HCT116 (cell line): ENCODE measurements at regions not wholly inside any gene's neighbourhood (a gene's known extent, or its start where the extent isn't known, plus 50 kb on each side); places are given as distances from the start of the nearest gene placed in this dataset.

Experiments used
- ATAC-seq: fragments of 200-7000 bp; cut with Tn5 transposase; 2 replicates; pipeline ENCODE4 v1.9.1; 2020; ENCODE audit warnings: mild to moderate bottlenecking, moderate library complexity
- BruUV-seq: library from RNA; stranded (reverse); fragments of 400-500 nt; replicated peaks from 2 replicates; lab custom pipeline; 2021; lab: Mats Ljungman, UMichigan
- CTCF ChIA-PET: fragments of 300-600 bp; sonication (Branson Sonifier 250); formaldehyde crosslinking; loops from one replicate; lab custom pipeline; 2021; ENCODE audit warnings: antibody characterized with exemption; lab: Charles Lee
- POLR2A ChIA-PET: fragments of 300-600, 350-600 bp; sonication (Branson Sonifier 250); formaldehyde crosslinking; loops from one replicate; lab custom pipeline; 2021; ENCODE audit warnings: antibody characterized with exemption; lab: Charles Lee
- RAD21 ChIA-PET, 2 experiments: fragments of 300-600 bp; sonication (Branson Sonifier 250); formaldehyde crosslinking; loops; one replicate each; lab custom pipeline; 2023; ENCODE audit warnings: low total read pairs in 2 of 2; ENCODE audit not compliant: uncharacterized antibody in 2 of 2, unreplicated experiment in 2 of 2, low non-redundant PET in 1 of 2; lab: Charles Lee
- DNase-seq: peaks from one replicate; pipeline ENCODE4 v3.0.0-alpha.2; 2010; ENCODE audit warnings: low read depth, low spot score
- H2AFZ ChIP-seq: fragments of 200-600 bp; shearing (Covaris generic), sonication (generic); 2 replicates; pipeline ENCODE4 v1.6.1; 2017; ENCODE audit warnings: low read depth, mixed run types, mixed read lengths, antibody characterized with exemption, low read length; ENCODE audit not compliant: poor library complexity, severe bottlenecking
- H3K27ac ChIP-seq: 2 replicates; pipeline ENCODE4 v1.5.1; 2012; ENCODE audit warnings: low read depth, low read length
- H3K27me3 ChIP-seq: fragments of 200-600 bp; sonication (generic); 2 replicates; pipeline ENCODE4 v1.6.1; 2016; ENCODE audit warnings: mixed run types, low read length, mixed read lengths; ENCODE audit not compliant: insufficient read depth
- H3K36me3 ChIP-seq, 2 experiments: fragments of 200-500 bp in 1 of 2; fragments of 200-600 bp in 1 of 2; sonication (Bioruptor generic) in 1 of 2; sonication (generic) in 1 of 2; 2 replicates each; pipeline versions ENCODE4 v1.5.1 to v1.6.1; 2014 to 2016; ENCODE audit warnings: low read length in 2 of 2, inconsistent platforms in 1 of 2, mixed read lengths in 1 of 2, mixed run types in 1 of 2; ENCODE audit not compliant: insufficient read depth in 2 of 2, control insufficient read depth in 1 of 2
- H3K4me1 ChIP-seq, 2 experiments: fragments of 200-600 bp in 1 of 2; sonication (generic) in 1 of 2; 2 replicates each; pipeline versions ENCODE4 v1.5.1 to v1.6.1; 2012 to 2017; ENCODE audit warnings: low read length in 2 of 2, inconsistent platforms in 1 of 2, mild to moderate bottlenecking in 1 of 2, mixed read lengths in 1 of 2, mixed run types in 1 of 2, moderate library complexity in 1 of 2; ENCODE audit not compliant: insufficient read depth in 2 of 2, control insufficient read depth in 1 of 2
- H3K4me2 ChIP-seq: fragments of 200-600 bp; sonication (generic); 2 replicates; pipeline ENCODE4 v1.6.1; 2017; ENCODE audit warnings: mixed run types, low read length, mixed read lengths
- H3K4me3 ChIP-seq, 2 experiments: fragments of 200-600 bp in 1 of 2; sonication (generic) in 1 of 2; replicated peaks in 1 of 2; 2 replicates each; pipeline ENCODE4 v1.5.1; 2011 to 2016; ENCODE audit warnings: low read length in 2 of 2, control low read depth in 1 of 2, low read depth in 1 of 2, mild to moderate bottlenecking in 1 of 2, mixed read lengths in 1 of 2, mixed run types in 1 of 2
- H3K79me2 ChIP-seq: fragments of 200-600 bp; sonication (generic); 2 replicates; pipeline ENCODE4 v1.6.1; 2017; ENCODE audit warnings: mild to moderate bottlenecking, mixed run types, low read length, moderate library complexity, mixed read lengths; ENCODE audit not compliant: insufficient read depth
- H3K9ac ChIP-seq: fragments of 200-600 bp; sonication (generic); 2 replicates; pipeline ENCODE4 v1.6.1; 2016; ENCODE audit warnings: low read length, mixed read lengths
- H3K9me2 ChIP-seq: fragments of 200-600 bp; sonication (generic), shearing (Covaris generic); 2 replicates; pipeline ENCODE4 v1.6.1; 2017; ENCODE audit warnings: mixed run types, mild to moderate bottlenecking, moderate library complexity; ENCODE audit not compliant: insufficient read depth
- H3K9me3 ChIP-seq, 2 experiments: fragments of 200-500 bp in 1 of 2; fragments of 200-600 bp in 1 of 2; sonication (Bioruptor generic) in 1 of 2; sonication (generic) in 1 of 2; 2 replicates each; pipeline ENCODE4 v1.6.1; 2014 to 2017; ENCODE audit warnings: low read length in 2 of 2, mixed read lengths in 2 of 2, inconsistent platforms in 1 of 2, low read depth in 1 of 2, mild to moderate bottlenecking in 1 of 2, mixed run types in 1 of 2, moderate library complexity in 1 of 2; ENCODE audit not compliant: control insufficient read depth in 1 of 2, insufficient read depth in 1 of 2
- H4K20me1 ChIP-seq: fragments of 200-600 bp; sonication (generic), shearing (Covaris generic); 2 replicates; pipeline ENCODE4 v1.6.1; 2017; ENCODE audit warnings: mixed run types, mild to moderate bottlenecking, moderate library complexity; ENCODE audit not compliant: insufficient read depth
- CBX3 ChIP-seq: IDR thresholded peaks from 2 replicates; pipeline ENCODE4 v1.6.1; 2012; ENCODE audit warnings: low read depth
- CEBPB ChIP-seq: IDR thresholded peaks from 2 replicates; pipeline ENCODE4 v1.6.1; 2012; ENCODE audit warnings: low read depth
- EGR1 ChIP-seq: IDR thresholded peaks from 2 replicates; pipeline ENCODE4 v1.6.1; 2012; ENCODE audit warnings: low read depth
- ELF1 ChIP-seq: IDR thresholded peaks from 2 replicates; pipeline ENCODE4 v1.6.1; 2012; ENCODE audit warnings: low read depth, borderline replicate concordance
- EZH2 ChIP-seq: fragments of 200-600 bp; sonication (generic); IDR thresholded peaks from 2 replicates; pipeline ENCODE4 v1.6.1; 2017; ENCODE audit warnings: antibody characterized with exemption, mixed run types
- FOSL1 ChIP-seq: IDR thresholded peaks from 2 replicates; pipeline ENCODE4 v1.6.1; 2012; ENCODE audit warnings: low read depth
- JUND ChIP-seq: IDR thresholded peaks from 2 replicates; pipeline ENCODE4 v1.6.1; 2012
- POLR2AphosphoS5 ChIP-seq: IDR thresholded peaks from 2 replicates; pipeline ENCODE4 v1.6.1; 2011; ENCODE audit warnings: mild to moderate bottlenecking, low read depth, low read length, moderate library complexity
- RAD21 ChIP-seq: IDR thresholded peaks from 2 replicates; pipeline ENCODE4 v1.6.1; 2012; ENCODE audit warnings: low read depth, mild to moderate bottlenecking
- SIN3A ChIP-seq: IDR thresholded peaks from 2 replicates; pipeline ENCODE4 v1.6.1; 2012; ENCODE audit warnings: low read depth
- SP1 ChIP-seq: IDR thresholded peaks from 2 replicates; pipeline ENCODE4 v1.6.1; 2012; ENCODE audit warnings: low read depth
- SRF ChIP-seq: IDR thresholded peaks from 2 replicates; pipeline ENCODE4 v1.6.1; 2012; ENCODE audit warnings: low read depth
- ZFX ChIP-seq: fragments of 450-650 bp; IDR thresholded peaks from 2 replicates; pipeline ENCODE4 v1.6.1; 2017
- intact Hi-C: fragments of 100-400 bp; cut with micrococcal nuclease; formaldehyde crosslinking; loops from 2 replicates; pipeline ENCODE4 v1.10.0; 2022
- TF ChIP-seq, protein P1 (sequence below): IDR thresholded peaks from 2 replicates; pipeline ENCODE4 v1.6.1; 2012
- TF ChIP-seq, protein P2 (sequence below): IDR thresholded peaks from 2 replicates; pipeline ENCODE4 v1.6.1; 2012
- TF ChIP-seq, protein P3 (sequence below): IDR thresholded peaks from 2 replicates; pipeline ENCODE4 v1.6.1; 2012; ENCODE audit warnings: low read depth
- TF ChIP-seq, protein P4 (sequence below), 3 experiments: fragments of 200-600 bp in 1 of 3; sonication (generic) in 1 of 3; IDR thresholded peaks in 2 of 3; conservative IDR thresholded peaks in 1 of 3; 2 replicates each; pipeline ENCODE4 v1.5.1; 2012 to 2017; ENCODE audit warnings: low read depth in 2 of 3, low read length in 2 of 3, antibody characterized with exemption in 1 of 3, borderline replicate concordance in 1 of 3, control low read depth in 1 of 3, mild to moderate bottlenecking in 1 of 3, mixed read lengths in 1 of 3, mixed run types in 1 of 3, moderate library complexity in 1 of 3; ENCODE audit not compliant: insufficient read depth in 1 of 3
- TF ChIP-seq, protein P5 (sequence below): IDR thresholded peaks from 2 replicates; pipeline ENCODE4 v1.6.1; 2011; ENCODE audit warnings: mild to moderate bottlenecking, low read length, moderate library complexity; ENCODE audit not compliant: insufficient replicate concordance; ENCODE audit errors: extremely low read depth

DNA sequence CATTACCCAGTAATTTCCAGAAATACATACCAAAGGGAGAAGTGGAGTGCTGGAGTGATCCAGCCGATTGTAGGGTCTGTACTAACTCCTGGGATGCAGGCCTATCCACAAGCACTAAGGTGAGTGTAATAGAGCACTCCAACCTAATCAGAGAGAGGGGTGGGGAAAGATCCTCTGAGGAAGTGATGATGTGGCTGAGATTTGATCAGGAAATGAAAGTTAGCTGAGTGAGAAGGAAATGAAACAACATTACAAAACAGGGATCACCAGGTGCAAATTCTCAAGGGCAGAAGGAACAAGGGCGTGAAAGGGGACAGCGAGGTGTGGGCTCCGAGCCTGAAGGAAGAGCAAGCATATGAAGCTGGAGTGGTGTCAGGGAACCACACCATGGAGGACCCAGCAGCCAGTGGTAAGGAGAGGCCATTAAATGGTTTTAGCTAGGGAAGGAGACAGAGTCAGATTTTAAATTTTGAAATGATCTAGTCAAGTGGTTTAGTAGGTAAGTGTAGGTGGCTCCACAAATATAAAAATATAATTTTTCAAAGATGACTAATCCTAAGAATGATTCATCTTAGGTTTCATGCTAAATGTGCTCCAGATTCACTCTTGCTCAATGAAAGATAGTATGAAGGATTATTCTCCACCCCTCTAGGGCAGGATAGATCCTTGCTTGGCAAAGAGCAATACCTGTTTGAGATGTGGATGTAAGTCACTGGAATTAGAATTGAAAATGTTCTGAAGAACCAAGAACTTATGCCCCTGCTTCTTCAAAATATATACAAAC lies 348.7 kb downstream of the TBL1XR1 start:
- H3K4me2 ChIP-seq: no peak overlapping the region
- peaks cover 0 to 8% of the 10 kb centered on the region in 2 experiments; a peak in 2 of 4 replicates for H3K4me1 ChIP-seq
- DNase-seq (no peak), ATAC-seq (no peak)
- no peak overlapping the region for H2AFZ ChIP-seq
- H3K4me3 ChIP-seq: no peak overlapping the region
- intact Hi-C loops: no loop called here
- no peaks in the 10 kb centered on the region for H3K9me3 ChIP-seq
- no peak overlapping the region for H3K9ac ChIP-seq
- H3K9me2 ChIP-seq: no peaks in the 10 kb centered on the region; the same call in 1 of the 2 replicates
- H3K36me3 ChIP-seq: no peaks in the 10 kb centered on the region
- TF ChIP-seq ELF1: no peak
- TF ChIP-seq JUND: no peak
- no peak for TF ChIP-seq RAD21
- no peak for TF ChIP-seq CBX3
- TF ChIP-seq, protein P1, sequence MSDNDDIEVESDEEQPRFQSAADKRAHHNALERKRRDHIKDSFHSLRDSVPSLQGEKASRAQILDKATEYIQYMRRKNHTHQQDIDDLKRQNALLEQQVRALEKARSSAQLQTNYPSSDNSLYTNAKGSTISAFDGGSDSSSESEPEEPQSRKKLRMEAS: no peak
- no peak for TF ChIP-seq ZFX
- TF ChIP-seq SP1: no peak
- TF ChIP-seq CEBPB: no peak
- TF ChIP-seq EGR1: no peak
- TF ChIP-seq, protein P2, sequence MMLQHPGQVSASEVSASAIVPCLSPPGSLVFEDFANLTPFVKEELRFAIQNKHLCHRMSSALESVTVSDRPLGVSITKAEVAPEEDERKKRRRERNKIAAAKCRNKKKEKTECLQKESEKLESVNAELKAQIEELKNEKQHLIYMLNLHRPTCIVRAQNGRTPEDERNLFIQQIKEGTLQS: no peak
- TF ChIP-seq, protein P3, sequence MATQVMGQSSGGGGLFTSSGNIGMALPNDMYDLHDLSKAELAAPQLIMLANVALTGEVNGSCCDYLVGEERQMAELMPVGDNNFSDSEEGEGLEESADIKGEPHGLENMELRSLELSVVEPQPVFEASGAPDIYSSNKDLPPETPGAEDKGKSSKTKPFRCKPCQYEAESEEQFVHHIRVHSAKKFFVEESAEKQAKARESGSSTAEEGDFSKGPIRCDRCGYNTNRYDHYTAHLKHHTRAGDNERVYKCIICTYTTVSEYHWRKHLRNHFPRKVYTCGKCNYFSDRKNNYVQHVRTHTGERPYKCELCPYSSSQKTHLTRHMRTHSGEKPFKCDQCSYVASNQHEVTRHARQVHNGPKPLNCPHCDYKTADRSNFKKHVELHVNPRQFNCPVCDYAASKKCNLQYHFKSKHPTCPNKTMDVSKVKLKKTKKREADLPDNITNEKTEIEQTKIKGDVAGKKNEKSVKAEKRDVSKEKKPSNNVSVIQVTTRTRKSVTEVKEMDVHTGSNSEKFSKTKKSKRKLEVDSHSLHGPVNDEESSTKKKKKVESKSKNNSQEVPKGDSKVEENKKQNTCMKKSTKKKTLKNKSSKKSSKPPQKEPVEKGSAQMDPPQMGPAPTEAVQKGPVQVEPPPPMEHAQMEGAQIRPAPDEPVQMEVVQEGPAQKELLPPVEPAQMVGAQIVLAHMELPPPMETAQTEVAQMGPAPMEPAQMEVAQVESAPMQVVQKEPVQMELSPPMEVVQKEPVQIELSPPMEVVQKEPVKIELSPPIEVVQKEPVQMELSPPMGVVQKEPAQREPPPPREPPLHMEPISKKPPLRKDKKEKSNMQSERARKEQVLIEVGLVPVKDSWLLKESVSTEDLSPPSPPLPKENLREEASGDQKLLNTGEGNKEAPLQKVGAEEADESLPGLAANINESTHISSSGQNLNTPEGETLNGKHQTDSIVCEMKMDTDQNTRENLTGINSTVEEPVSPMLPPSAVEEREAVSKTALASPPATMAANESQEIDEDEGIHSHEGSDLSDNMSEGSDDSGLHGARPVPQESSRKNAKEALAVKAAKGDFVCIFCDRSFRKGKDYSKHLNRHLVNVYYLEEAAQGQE: no peak
- TF ChIP-seq, protein P4, sequence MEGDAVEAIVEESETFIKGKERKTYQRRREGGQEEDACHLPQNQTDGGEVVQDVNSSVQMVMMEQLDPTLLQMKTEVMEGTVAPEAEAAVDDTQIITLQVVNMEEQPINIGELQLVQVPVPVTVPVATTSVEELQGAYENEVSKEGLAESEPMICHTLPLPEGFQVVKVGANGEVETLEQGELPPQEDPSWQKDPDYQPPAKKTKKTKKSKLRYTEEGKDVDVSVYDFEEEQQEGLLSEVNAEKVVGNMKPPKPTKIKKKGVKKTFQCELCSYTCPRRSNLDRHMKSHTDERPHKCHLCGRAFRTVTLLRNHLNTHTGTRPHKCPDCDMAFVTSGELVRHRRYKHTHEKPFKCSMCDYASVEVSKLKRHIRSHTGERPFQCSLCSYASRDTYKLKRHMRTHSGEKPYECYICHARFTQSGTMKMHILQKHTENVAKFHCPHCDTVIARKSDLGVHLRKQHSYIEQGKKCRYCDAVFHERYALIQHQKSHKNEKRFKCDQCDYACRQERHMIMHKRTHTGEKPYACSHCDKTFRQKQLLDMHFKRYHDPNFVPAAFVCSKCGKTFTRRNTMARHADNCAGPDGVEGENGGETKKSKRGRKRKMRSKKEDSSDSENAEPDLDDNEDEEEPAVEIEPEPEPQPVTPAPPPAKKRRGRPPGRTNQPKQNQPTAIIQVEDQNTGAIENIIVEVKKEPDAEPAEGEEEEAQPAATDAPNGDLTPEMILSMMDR (IDR thresholded peaks at IDR 0.05 in 2 of 3, conservative IDR thresholded peaks at IDR 0.05 in 1 of 3; ENCODE audit: borderline replicate concordance in 1 of 3, insufficient read depth in 1 of 3, low read depth in 2 of 3, low read length in 2 of 3): no peak
- no peak for TF ChIP-seq EZH2
- no peak for TF ChIP-seq SRF
- TF ChIP-seq SIN3A: no peak
- TF ChIP-seq, protein P5, sequence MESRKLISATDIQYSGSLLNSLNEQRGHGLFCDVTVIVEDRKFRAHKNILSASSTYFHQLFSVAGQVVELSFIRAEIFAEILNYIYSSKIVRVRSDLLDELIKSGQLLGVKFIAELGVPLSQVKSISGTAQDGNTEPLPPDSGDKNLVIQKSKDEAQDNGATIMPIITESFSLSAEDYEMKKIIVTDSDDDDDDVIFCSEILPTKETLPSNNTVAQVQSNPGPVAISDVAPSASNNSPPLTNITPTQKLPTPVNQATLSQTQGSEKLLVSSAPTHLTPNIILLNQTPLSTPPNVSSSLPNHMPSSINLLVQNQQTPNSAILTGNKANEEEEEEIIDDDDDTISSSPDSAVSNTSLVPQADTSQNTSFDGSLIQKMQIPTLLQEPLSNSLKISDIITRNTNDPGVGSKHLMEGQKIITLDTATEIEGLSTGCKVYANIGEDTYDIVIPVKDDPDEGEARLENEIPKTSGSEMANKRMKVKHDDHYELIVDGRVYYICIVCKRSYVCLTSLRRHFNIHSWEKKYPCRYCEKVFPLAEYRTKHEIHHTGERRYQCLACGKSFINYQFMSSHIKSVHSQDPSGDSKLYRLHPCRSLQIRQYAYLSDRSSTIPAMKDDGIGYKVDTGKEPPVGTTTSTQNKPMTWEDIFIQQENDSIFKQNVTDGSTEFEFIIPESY: no peak
- TF ChIP-seq POLR2AphosphoS5: no peak
- TF ChIP-seq FOSL1: no peak
- H3K27me3 ChIP-seq: no peaks in the 10 kb centered on the region
- H4K20me1 ChIP-seq: no peaks in the 10 kb centered on the region
- RAD21 ChIA-PET: no interaction called here
- no peaks in the 10 kb centered on the region for H3K79me2 ChIP-seq
- CTCF ChIA-PET: no interaction called here
- BruUV-seq: no TSS peak
- POLR2A ChIA-PET: no interaction called here
- H3K27ac ChIP-seq: no peak overlapping the region
